Thoracic aorta (tissue), 2 donors: ENCODE measurements at regions not wholly inside any gene's neighbourhood (a gene's known extent, or its start where the extent isn't known, plus 50 kb on each side); places are given as distances from the start of the nearest gene placed in this dataset.
"Not testable (repeated sequence)": the region's sequence is repeated elsewhere in the genome, so short reads cannot be mapped to it uniquely, and the experiment has no call there.

Experiments
- ATAC-seq: fragments of 150-250 bp; one replicate; pipeline ENCODE4 v1.8.0; 2017; ENCODE audit warnings: low read depth; ENCODE audit not compliant: insufficient number of reproducible peaks, low FRiP score
- DNase-seq: peaks from one replicate; pipeline ENCODE4 v3.0.0-alpha.2; 2020; ENCODE audit warnings: low spot score
- H3K27ac ChIP-seq, 2 donors: fragments of 200-600 bp; sonication (generic); 1 replicate in 1 of 2; 2 replicates in 1 of 2; pipeline ENCODE4 v1.5.1; 2016; ENCODE audit warnings: mild to moderate bottlenecking in 2 of 2, moderate library complexity in 2 of 2
- H3K27me3 ChIP-seq: fragments of 200-600 bp; sonication (generic); replicated peaks from 2 replicates; pipeline ENCODE4 v1.6.0; 2016; ENCODE audit warnings: mild to moderate bottlenecking; ENCODE audit not compliant: insufficient read depth
- H3K36me3 ChIP-seq: fragments of 200-600 bp; sonication (generic); one replicate; pipeline ENCODE4 v1.5.1; 2016
- H3K4me1 ChIP-seq, 2 donors: fragments of 200-600 bp; sonication (generic); 1 replicate in 1 of 2; 2 replicates in 1 of 2; pipeline versions ENCODE4 v1.5.1 to v1.6.0; 2016; ENCODE audit warnings: low read depth in 2 of 2, mild to moderate bottlenecking in 1 of 2; ENCODE audit not compliant: control insufficient read depth in 1 of 2
- H3K4me3 ChIP-seq: fragments of 200-600 bp; sonication (generic); 2 replicates; pipeline ENCODE4 v1.5.1; 2016; ENCODE audit warnings: mild to moderate bottlenecking
- H3K9me3 ChIP-seq: fragments of 200-600 bp; sonication (generic); 2 replicates; pipeline ENCODE4 v1.5.1; 2016
- CTCF ChIP-seq: fragments of 200-600 bp; sonication (generic); IDR thresholded peaks from one replicate; pipeline ENCODE4 v1.5.1; 2019; ENCODE audit warnings: antibody characterized with exemption

- no peaks in the 10 kb centered on the region for H3K27me3 ChIP-seq
- no peaks in the 10 kb centered on the region for H3K36me3 ChIP-seq
- H3K4me3 ChIP-seq = no peak overlapping the region
- no peak for TF ChIP-seq CTCF
- no peak for DNase-seq
- no peak for ATAC-seq
- no peaks in the 10 kb centered on the region for H3K9me3 ChIP-seq
- H3K4me1 ChIP-seq = no peaks in the 10 kb centered on the region
- no peak overlapping the region for H3K27ac ChIP-seq
These were observed 73.7 kb upstream of the SLC24A3 start for GRCh38 chr20:19138758-19139157.

GRCh38 chr20:19139584-19139983 lies 72.9 kb upstream of the SLC24A3 start:
- H3K4me1 ChIP-seq, H3K9me3 ChIP-seq, H3K27me3 ChIP-seq, H3K36me3 ChIP-seq, H3K4me3 ChIP-seq, ATAC-seq, DNase-seq, H3K27ac ChIP-seq: not testable (repeated sequence)

- H3K9me3 ChIP-seq = no peaks in the 10 kb centered on the region
- DNase-seq = no peak
- no peak overlapping the region for H3K4me3 ChIP-seq
- no peak for ATAC-seq
- no peaks in the 10 kb centered on the region for H3K36me3 ChIP-seq
- no peak for TF ChIP-seq CTCF
- H3K27me3 ChIP-seq = no peaks in the 10 kb centered on the region
- no peaks in the 10 kb centered on the region for H3K4me1 ChIP-seq
- H3K27ac ChIP-seq = no peak overlapping the region
These were observed 70.4 kb upstream of the SLC24A3 start for GRCh38 chr20:19141998-19142397.

GRCh38 chr20:19143890-19144289 lies 68.6 kb upstream of the SLC24A3 start:
- Histone ChIP-seq H3K4me3 (no peak overlapping the region), H3K36me3 (no peaks in the 10 kb centered on the region), H3K9me3 (no peaks in the 10 kb centered on the region), H3K4me1 (no peaks in the 10 kb centered on the region), H3K27ac (no peak overlapping the region), H3K27me3 (no peaks in the 10 kb centered on the region)
- TF ChIP-seq CTCF = no peak
- ATAC-seq = no peak
- no peak for DNase-seq

GRCh38 chr20:19161336-19161735 lies 51.1 kb upstream of the SLC24A3 start:
- no peak for TF ChIP-seq CTCF
- Histone ChIP-seq H3K4me3 (no peak overlapping the region), H3K9me3 (no peaks in the 10 kb centered on the region), H3K27me3 (no peaks in the 10 kb centered on the region), H3K27ac (no peak overlapping the region), H3K36me3 (no peaks in the 10 kb centered on the region), H3K4me1 (no peaks in the 10 kb centered on the region)
- DNase-seq (no peak), ATAC-seq (no peak)
